HepG2 (cell line): ENCODE measurements at regions not wholly inside any gene's neighbourhood (a gene's known extent, or its start where the extent isn't known, plus 50 kb on each side); places are given as distances from the start of the nearest gene placed in this dataset.

Source experiments
- ATAC-seq: fragments of 200-7000 bp; cut with Tn5 transposase; 3 replicates; pipeline ENCODE4 v1.9.1; 2020; ENCODE audit warnings: mild to moderate bottlenecking, moderate library complexity
- BruUV-seq: library from RNA; stranded (reverse); fragments of 400-500 nt; replicated peaks from 2 replicates; lab custom pipeline; 2021; lab: Mats Ljungman, UMichigan
- CTCF ChIA-PET: fragments of 300-600 bp; formaldehyde crosslinking; extraction: SDS; loops from one replicate; lab custom pipeline; 2021; ENCODE audit warnings: low total read pairs, inconsistent platforms, low intra/inter-chr PET ratio; lab: Yijun Ruan, JAX
- POLR2A ChIA-PET: fragments of 350-600 bp; sonication (Branson Sonifier 250); formaldehyde crosslinking; loops from one replicate; lab custom pipeline; 2020; ENCODE audit warnings: antibody characterized with exemption, inconsistent platforms; lab: Yijun Ruan, JAX
- DNase-seq: peaks from one replicate; pipeline ENCODE4 v3.0.0-alpha.2; 2015; ENCODE audit warnings: low spot score
- FAIRE-seq: peaks from 3 replicates; lab custom pipeline; 2011; peaks lifted over from hg19 to GRCh38; lab: Jason Lieb, UNC
- H2AFZ ChIP-seq: one replicate; pipeline ENCODE4 v1.6.1; 2011; ENCODE audit warnings: low read length, inconsistent platforms
- H3K27ac ChIP-seq: fragments of 300-600 bp; 3 replicates; pipeline ENCODE4 v1.8.0; 2011; ENCODE audit warnings: mixed run types, mild to moderate bottlenecking, mixed read lengths, low read length, inconsistent platforms; ENCODE audit not compliant: insufficient read depth; ENCODE audit errors: extremely low read length
- H3K27me3 ChIP-seq, 2 experiments: fragments of 200-600 bp in 1 of 2; 2 replicates in 1 of 2; 3 replicates in 1 of 2; pipeline versions ENCODE4 v1.6.0 to v1.8.0; 2011; ENCODE audit warnings: low read length in 2 of 2, mild to moderate bottlenecking in 2 of 2, moderate library complexity in 2 of 2, inconsistent platforms in 1 of 2; ENCODE audit not compliant: insufficient read depth in 2 of 2, control insufficient read depth in 1 of 2
- H3K36me3 ChIP-seq, 2 experiments: fragments of 200-600 bp in 1 of 2; replicated peaks in 1 of 2; 2 replicates in 1 of 2; 3 replicates in 1 of 2; pipeline versions ENCODE4 v1.5.1 to v1.8.0; 2011; ENCODE audit warnings: low read length in 2 of 2, inconsistent platforms in 1 of 2; ENCODE audit not compliant: insufficient read depth in 2 of 2, control insufficient read depth in 1 of 2
- H3K4me1 ChIP-seq: 2 replicates; pipeline ENCODE4 v1.5.1; 2012; ENCODE audit warnings: low read length, inconsistent platforms; ENCODE audit not compliant: insufficient read depth
- H3K4me2 ChIP-seq: 2 replicates; pipeline ENCODE4 v1.6.0; 2011; ENCODE audit warnings: low read depth, low read length, inconsistent platforms
- H3K4me3 ChIP-seq, 3 experiments: fragments of 200-600 bp in 1 of 3; sonication (generic), shearing (Covaris generic) in 1 of 3; replicated peaks in 1 of 3; 2 replicates each; pipeline ENCODE4 v1.5.1; 2011 to 2016; ENCODE audit warnings: low read length in 3 of 3, inconsistent platforms in 2 of 3, low read depth in 2 of 3, mild to moderate bottlenecking in 2 of 3, control low read depth in 1 of 3, mixed read lengths in 1 of 3; ENCODE audit not compliant: insufficient read depth in 1 of 3
- H3K79me2 ChIP-seq: one replicate; pipeline ENCODE4 v1.6.1; 2011; ENCODE audit warnings: low read length, inconsistent platforms; ENCODE audit not compliant: insufficient read depth
- H3K9ac ChIP-seq: 2 replicates; pipeline ENCODE4 v1.6.0; 2011; ENCODE audit warnings: mild to moderate bottlenecking, low read depth, low read length, inconsistent platforms; ENCODE audit not compliant: insufficient read depth
- H3K9me3 ChIP-seq: 2 replicates; pipeline ENCODE4 v1.5.1; 2012; ENCODE audit warnings: mild to moderate bottlenecking, low read length
- H4K20me1 ChIP-seq: 2 replicates; pipeline ENCODE4 v1.6.0; 2011; ENCODE audit warnings: inconsistent platforms, mild to moderate bottlenecking, low read length, moderate library complexity; ENCODE audit not compliant: insufficient read depth
- FOXA1 ChIP-seq, 2 experiments: fragments of 450-650 bp in 1 of 2; sonication (generic) in 1 of 2; formaldehyde crosslinking in 1 of 2; IDR thresholded peaks; 2 replicates each; pipeline versions ENCODE4 v1.4.0 to v1.6.1; 2016 to 2020; ENCODE audit warnings: missing genetic modification reagents in 1 of 2
- HOMEZ ChIP-seq: IDR thresholded peaks from 2 replicates; pipeline ENCODE4 v1.6.1; 2016; ENCODE audit warnings: low read depth
- JUND ChIP-seq: sonication (generic); formaldehyde crosslinking; IDR thresholded peaks from 2 replicates; pipeline ENCODE4 v1.8.0; 2022; ENCODE audit warnings: mild to moderate bottlenecking, missing genetic modification reagents
- KLF13 ChIP-seq: sonication (generic); formaldehyde crosslinking; IDR thresholded peaks from 2 replicates; pipeline ENCODE4 v1.4.0; 2020; ENCODE audit warnings: mild to moderate bottlenecking, missing genetic modification reagents
- NKX3-1 ChIP-seq: sonication (generic); formaldehyde crosslinking; IDR thresholded peaks from 2 replicates; pipeline ENCODE4 v1.5.0; 2020; ENCODE audit warnings: missing genetic modification reagents
- NRL ChIP-seq: sonication (generic); formaldehyde crosslinking; IDR thresholded peaks from 2 replicates; pipeline ENCODE4 v1.5.0; 2020; ENCODE audit warnings: missing genetic modification reagents, mild to moderate bottlenecking, moderate library complexity, borderline replicate concordance
- SCMH1 ChIP-seq: sonication (generic); formaldehyde crosslinking; IDR thresholded peaks from 2 replicates; pipeline ENCODE4 v1.9.0; 2021; ENCODE audit warnings: missing genetic modification reagents, mild to moderate bottlenecking, borderline replicate concordance
- SYNCRIP ChIP-seq: fragments of 200-400 bp; formaldehyde crosslinking; IDR thresholded peaks from 2 replicates; pipeline ENCODE4 v1.6.1; 2018; ENCODE audit warnings: mild to moderate bottlenecking, low read depth, low read length; ENCODE audit not compliant: insufficient read depth
- TMF1 ChIP-seq: sonication (generic); formaldehyde crosslinking; IDR thresholded peaks from 2 replicates; pipeline ENCODE4 v1.8.1; 2022; ENCODE audit warnings: low read depth, missing genetic modification reagents
- USF2 ChIP-seq, 2 experiments: sonication (generic) in 1 of 2; formaldehyde crosslinking in 1 of 2; IDR thresholded peaks; 2 replicates each; pipeline versions ENCODE4 v1.5.1 to v1.6.1; 2011 to 2020; ENCODE audit warnings: borderline replicate concordance in 1 of 2, low read depth in 1 of 2, low read length in 1 of 2, mild to moderate bottlenecking in 1 of 2, missing genetic modification reagents in 1 of 2, moderate library complexity in 1 of 2
- ZNF484 ChIP-seq: sonication (generic); formaldehyde crosslinking; IDR thresholded peaks from 2 replicates; pipeline ENCODE4 v1.5.1; 2020; ENCODE audit warnings: mild to moderate bottlenecking, low read depth, missing genetic modification reagents, borderline replicate concordance
- ZNF605 ChIP-seq: sonication (generic); formaldehyde crosslinking; IDR thresholded peaks from 2 replicates; pipeline ENCODE4 v1.8.0; 2022; ENCODE audit warnings: mild to moderate bottlenecking, missing genetic modification reagents
- ZNF644 ChIP-seq: IDR thresholded peaks from 2 replicates; pipeline ENCODE4 v1.6.1; 2016; ENCODE audit warnings: low read depth
- WGBS: methylation state at CpG from one replicate; pipeline ENCODE4 v1.1.6; 2017; ENCODE audit warnings: low lambda C conversion rate; 5-methylcytosine and 5-hydroxymethylcytosine counted together
- in situ Hi-C: cut with HindIII; loops from 2 replicates; pipeline ENCODE4 v1.10.0; 2017; ENCODE audit warnings: low pct_unique_long_range_greater_than_20kb; ENCODE audit not compliant: extremely low pct_ligation_motif_present
- intact Hi-C: fragments of 100-400 bp; cut with micrococcal nuclease; formaldehyde crosslinking; loops from one replicate; pipeline ENCODE4 v1.10.0; 2022; ENCODE audit not compliant: unreplicated experiment
- TF ChIP-seq, protein P1 (sequence below): sonication (generic); formaldehyde crosslinking; IDR thresholded peaks from 2 replicates; pipeline ENCODE4 v1.4.0; 2020; ENCODE audit warnings: low read depth, mild to moderate bottlenecking, missing genetic modification reagents
- TF ChIP-seq, protein P2 (sequence below): sonication (generic); formaldehyde crosslinking; IDR thresholded peaks from 2 replicates; pipeline ENCODE4 v1.4.0; 2020; ENCODE audit warnings: missing genetic modification reagents

- TF ChIP-seq USF2 (IDR thresholded peaks at IDR 0.05; ENCODE audit: low read depth, low read length) = no peak
- TF ChIP-seq USF2 (CRISPR knock-in tag; IDR thresholded peaks at IDR 0.05; ENCODE audit: borderline replicate concordance) = no peak
- no peak for TF ChIP-seq TMF1
- no peak for TF ChIP-seq SCMH1 (CRISPR knock-in tag)
Observed at GRCh38 chr7:389911-390601, 100.1 kb downstream of the FOXL3 start (continued).

DNA sequence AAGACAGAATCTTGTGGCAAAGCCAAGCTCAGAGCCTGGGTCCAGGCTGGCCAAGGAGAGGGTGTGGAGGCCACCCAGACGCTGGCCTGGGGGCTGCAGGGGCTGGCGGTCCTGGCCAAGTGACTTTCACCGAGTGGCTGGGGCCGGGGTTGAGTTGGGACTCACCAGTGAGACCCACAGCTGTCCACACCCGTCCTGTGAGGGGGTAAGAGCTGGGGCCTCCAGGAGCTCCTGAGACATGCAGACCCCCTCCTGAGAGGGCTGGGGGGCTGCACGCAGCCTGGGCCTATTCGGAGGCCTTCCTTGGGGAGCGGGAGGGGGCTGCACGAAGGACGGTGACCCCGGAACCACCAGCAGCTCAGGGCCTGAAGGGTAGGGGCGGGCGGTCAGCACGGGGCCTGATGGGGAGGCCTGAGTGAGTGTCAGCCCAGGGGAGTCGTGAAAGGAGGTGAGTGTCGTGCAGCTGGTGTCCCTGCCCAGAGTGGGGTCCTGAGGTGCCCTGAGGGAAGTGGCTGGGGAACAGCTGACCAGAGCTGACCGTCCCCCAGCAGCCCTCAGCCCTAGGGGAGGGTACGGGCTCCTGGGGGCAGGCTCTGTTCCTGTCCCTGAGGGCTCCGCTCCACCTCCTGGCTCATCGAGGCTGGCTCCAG lies 100.9 kb downstream of the FOXL3 start:
- no peak for DNase-seq
- Histone ChIP-seq H3K27ac (no peak overlapping the region), H3K4me2 (no peak overlapping the region), H3K9me3 (peaks cover 8% of the 10 kb centered on the region), H3K27me3 (peaks cover 8 to 35% of the 10 kb centered on the region in 2 experiments; a peak in 4 of 5 replicates), H3K4me3 (no peak overlapping the region), H3K79me2 (no peaks in the 10 kb centered on the region), H3K9ac (no peak overlapping the region), H3K4me1 (peaks cover 19% of the 10 kb centered on the region), H2AFZ (no peak overlapping the region), H4K20me1 (no peaks in the 10 kb centered on the region), H3K36me3 (no peaks in the 10 kb centered on the region)
- no TSS peak for BruUV-seq
- ATAC-seq = no peak
- WGBS = 67% methylated on average over 8 of the region's 20 CpGs
- in situ Hi-C loops = no loop called here
- ChIA-PET POLR2A (interaction anchor here (1.1 kb wide), 1 partner anchor 20 kb away, joined by 3 read pairs; no protein-coding TSS in a partner anchor), CTCF (no interaction called here)
- intact Hi-C loops = no loop called here
- FAIRE-seq = no peak
- TF ChIP-seq SYNCRIP = no peak
- TF ChIP-seq FOXA1 (IDR thresholded peaks at IDR 0.05) = no peak
- no peak for TF ChIP-seq FOXA1 (CRISPR knock-in tag; IDR thresholded peaks at IDR 0.05)
- no peak for TF ChIP-seq ZNF644 (CRISPR knock-in tag)
- TF ChIP-seq ZNF605 (CRISPR knock-in tag) = no peak
- TF ChIP-seq ZNF484 = no peak
- TF ChIP-seq NRL (CRISPR knock-in tag) = no peak
- TF ChIP-seq, protein P1, sequence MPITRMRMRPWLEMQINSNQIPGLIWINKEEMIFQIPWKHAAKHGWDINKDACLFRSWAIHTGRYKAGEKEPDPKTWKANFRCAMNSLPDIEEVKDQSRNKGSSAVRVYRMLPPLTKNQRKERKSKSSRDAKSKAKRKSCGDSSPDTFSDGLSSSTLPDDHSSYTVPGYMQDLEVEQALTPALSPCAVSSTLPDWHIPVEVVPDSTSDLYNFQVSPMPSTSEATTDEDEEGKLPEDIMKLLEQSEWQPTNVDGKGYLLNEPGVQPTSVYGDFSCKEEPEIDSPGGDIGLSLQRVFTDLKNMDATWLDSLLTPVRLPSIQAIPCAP = no peak
- TF ChIP-seq HOMEZ (CRISPR knock-in tag) = no peak
- TF ChIP-seq JUND (CRISPR knock-in tag) = no peak
- no peak for TF ChIP-seq NKX3-1 (CRISPR knock-in tag)
- no peak for TF ChIP-seq KLF13 (CRISPR knock-in tag)
- TF ChIP-seq, protein P2, sequence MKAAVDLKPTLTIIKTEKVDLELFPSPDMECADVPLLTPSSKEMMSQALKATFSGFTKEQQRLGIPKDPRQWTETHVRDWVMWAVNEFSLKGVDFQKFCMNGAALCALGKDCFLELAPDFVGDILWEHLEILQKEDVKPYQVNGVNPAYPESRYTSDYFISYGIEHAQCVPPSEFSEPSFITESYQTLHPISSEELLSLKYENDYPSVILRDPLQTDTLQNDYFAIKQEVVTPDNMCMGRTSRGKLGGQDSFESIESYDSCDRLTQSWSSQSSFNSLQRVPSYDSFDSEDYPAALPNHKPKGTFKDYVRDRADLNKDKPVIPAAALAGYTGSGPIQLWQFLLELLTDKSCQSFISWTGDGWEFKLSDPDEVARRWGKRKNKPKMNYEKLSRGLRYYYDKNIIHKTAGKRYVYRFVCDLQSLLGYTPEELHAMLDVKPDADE = no peak
